HUDEP-2 (cell line): ENCODE measurements at regions not wholly inside any gene's neighbourhood (a gene's known extent, or its start where the extent isn't known, plus 50 kb on each side); places are given as distances from the start of the nearest gene placed in this dataset.
A peak's percentile ranks its signal among the peaks of the same experiment; 100 is the strongest.

Experiments used
- DNase-seq, 76 experiments: peaks; one replicate each; lab custom pipeline; 2025; ENCODE audit not compliant: unreplicated experiment in 76 of 76; lab: John Stamatoyannopoulos, UW

DNA sequence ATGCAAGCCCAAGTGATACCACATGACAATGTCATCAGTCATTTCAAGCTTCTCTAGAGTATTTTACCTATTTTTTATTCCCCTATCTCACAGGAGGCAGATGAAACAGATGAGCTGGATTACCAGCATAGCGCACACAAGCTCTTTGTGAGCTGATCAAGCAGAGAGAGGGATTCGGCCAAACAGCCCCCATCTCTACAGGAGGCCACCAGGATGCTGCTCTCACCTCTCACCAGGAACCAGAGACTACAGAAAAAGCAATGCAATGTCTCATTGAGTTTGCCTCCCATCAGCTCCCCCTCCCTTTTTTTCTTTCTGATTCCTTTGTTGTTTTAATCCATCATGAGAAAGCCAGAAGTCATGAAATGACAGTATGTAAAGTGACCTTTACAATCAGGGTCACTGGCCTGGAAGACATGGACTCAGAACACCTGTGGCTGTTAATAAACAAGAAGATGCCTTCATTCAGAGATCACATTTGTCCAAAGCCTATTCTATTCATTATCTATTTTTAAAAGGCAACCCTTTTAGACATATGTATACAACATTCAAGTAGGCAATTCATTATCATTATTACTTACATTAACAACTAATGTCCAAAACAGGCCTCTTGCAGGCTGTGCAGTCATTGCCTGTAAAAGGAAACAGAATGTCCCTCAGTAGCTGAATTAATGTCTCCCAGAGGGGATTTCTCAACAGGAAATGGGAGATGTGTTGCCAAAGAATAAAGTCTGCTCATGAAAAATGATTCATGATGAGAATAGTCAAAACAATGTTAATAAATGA lies 656.6 kb downstream of the TBC1D4 start:
- no peak for DNase-seq

DNA sequence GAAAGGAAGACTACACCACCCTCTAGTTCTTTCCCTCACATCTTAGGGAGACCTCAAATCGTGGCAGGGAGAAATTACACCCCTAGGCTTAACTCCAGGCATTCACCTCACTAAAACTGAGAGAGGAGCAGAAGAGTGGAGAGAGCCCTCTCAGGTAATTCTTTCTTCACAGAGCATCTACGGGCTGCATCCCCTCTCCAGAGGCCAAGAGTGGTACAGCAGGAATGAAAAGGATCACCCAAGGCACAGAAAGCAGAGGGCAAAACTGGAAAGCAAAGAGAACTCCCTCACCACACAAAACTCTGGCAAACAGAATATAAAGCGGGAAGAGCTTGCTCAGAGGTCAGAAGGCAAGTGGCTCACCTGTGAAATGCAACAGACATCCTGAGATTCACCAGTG lies 661.2 kb downstream of the TBC1D4 start:
- no peak for DNase-seq

DNA sequence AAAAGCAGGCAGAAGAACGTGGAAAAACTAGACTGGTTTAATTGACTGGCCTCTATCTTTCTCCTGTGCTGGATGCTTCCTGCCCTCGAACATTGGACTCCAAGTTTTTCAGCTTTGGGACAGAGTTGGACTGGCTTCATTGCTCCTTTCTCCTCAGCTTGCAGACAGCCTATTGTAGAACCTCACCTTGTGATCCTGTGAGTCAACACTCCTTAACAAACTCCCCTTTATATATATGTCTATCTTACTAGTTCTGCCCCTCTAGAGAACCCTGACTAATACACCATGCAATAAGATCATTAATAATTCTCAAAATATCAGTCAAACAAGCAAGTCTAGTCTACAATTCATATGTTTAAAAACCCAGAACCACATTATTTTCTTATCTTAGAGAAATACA lies 662.4 kb downstream of the TBC1D4 start:
- no peak for DNase-seq

DNA sequence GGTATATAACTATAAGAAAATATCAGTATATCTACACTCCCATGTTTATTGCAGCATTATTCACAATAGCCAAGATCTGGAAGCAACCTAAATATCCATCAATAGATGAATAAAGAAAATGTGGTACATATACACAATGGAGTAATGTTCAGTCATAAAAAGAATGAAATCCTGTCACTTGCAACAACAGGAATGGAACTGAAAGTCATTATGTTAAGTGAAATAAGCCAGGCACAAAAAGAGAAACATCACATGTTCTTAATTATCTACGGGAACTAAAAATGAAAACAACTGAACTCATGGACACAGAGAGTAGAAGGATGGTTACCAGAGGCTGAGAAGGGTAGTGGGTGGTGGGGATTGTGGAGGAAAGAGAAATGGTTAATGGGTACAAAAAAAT lies 665.2 kb downstream of the TBC1D4 start:
- no peak for DNase-seq

DNA sequence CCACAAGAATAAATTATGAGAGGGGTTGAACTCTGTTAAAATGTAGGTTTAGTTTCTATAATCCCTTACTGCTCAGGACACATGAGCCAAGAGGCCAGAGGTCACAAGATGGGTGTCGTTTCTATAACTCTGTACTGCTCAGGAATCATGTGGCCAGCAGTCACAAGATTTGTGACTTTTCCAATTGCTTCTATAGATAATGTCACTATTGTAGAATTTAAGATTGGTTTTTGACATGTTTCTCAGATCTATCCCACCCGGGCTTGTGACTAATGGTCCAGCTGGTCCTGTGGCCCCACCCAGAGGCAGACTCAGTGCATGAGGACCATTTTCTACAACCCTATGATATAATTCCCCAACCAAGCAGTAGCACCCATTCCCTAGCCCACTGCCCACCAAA lies 662.0 kb upstream of the KLF12 start:
- no peak for DNase-seq

DNA sequence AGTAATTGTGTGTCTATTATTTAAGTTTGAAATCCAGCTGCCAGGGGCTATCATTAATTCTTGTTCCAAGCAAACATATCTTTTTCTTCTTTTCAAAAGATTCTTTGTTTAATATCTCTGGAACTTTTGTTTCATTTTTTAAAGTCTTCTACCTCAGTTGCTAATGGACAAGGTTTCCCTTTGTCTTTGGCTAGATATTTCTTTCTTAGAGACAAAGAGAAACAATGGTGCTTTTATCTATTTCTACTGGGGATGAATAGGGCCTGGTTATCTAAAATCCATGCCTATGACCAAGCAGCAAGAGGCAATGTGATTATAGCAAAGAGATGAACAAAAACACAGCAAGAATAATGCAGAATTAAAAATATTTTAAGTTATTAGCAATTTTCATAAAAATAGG lies 661.3 kb upstream of the KLF12 start:
- DNase-seq, result no peak

DNA sequence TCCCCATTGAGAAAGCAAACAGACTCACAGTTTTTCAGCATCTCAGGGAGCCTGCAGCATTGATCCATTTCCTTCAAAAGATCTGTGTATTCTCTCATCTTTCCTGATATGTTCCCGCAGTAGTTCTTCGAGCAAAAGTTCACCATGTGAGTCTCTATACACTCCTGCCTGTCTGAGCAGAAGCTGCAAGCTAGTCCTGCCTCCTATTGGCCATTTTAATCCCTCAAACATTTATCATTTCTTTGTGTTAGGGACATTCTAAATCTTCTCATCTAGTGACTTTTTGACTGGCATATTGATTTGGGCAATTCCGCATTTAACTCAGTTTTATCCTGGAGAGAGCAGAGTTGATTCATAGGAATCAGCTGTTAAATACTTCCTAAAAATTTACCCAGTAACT lies 660.4 kb upstream of the KLF12 start:
- DNase-seq, result no peak

DNA sequence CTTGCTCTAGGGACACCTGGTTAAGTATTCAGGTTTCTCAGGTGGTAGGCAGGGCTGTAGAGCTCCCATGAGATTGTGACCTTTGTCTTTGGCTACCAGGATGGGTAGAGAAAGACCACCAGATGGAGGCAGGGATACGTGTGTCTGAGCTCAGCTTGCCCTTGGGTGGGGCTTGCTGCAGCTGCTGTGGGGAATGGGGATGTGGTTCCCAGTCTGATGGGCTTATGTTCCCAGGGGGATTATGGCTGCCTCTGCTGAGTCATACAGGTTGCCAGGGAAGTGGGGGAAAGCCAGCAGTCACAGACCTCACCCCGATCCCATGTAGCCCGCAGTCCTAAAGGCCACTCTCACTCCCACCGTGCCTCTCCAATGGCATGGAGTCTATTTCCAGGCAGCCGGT lies 659.9 kb upstream of the KLF12 start:
- no peak for DNase-seq

DNA sequence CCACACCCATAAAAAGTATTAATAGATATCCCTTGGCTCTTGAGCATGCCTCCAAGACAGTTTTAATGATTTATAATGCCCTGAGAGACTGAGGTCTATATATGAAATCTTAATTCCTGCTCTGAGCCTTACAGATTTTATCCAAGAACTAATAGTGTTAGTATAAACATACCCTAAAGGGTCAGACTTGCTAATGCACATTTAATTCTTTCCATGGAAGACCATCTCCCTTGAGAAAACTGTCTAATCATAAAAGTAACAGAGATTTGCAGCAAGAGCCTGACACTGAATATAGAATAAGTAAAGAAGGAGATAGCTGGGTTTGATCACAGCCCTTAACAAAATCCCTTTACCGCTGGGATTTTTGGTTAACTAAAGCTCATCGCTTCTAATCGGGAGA lies 650.8 kb upstream of the KLF12 start:
- DNase-seq, result no peak

DNA sequence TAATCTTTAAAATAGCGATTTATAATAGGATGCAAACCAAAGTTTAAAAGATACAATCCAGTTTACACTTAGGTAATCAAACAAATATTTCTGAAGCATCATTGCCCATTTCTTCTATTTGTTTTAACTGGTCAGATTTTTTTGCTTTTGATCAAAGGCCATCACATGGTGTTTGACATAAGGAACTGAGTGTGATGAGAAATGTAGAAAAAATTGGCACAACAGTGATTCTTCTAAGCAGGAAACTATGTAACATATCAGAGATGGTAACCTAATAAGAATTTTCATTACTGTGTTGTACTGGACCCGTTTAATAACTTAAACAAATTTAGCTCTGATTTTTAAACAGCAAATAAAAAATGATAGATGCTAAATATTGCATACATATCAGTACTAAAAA lies 644.7 kb upstream of the KLF12 start:
- DNase-seq, result no peak

DNA sequence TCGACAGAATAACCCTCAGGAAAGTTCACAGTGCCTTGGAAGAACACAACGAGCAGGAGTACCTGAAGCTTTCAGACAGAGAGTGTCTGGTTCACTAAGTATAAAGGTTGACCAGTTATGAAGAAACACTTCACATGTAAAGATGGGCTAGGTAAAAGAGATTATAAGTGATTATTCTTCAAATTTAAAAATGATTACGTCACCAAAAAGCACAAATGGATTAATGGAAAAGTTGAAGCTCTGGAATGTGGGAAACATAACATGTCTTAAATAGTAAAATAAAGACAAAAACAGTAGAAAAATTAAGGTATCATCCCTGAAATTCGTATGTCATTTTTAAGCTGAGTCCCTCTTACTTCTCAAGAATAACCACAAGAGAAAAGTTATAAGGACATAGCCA lies 643.9 kb upstream of the KLF12 start:
- DNase-seq, result no peak

DNA sequence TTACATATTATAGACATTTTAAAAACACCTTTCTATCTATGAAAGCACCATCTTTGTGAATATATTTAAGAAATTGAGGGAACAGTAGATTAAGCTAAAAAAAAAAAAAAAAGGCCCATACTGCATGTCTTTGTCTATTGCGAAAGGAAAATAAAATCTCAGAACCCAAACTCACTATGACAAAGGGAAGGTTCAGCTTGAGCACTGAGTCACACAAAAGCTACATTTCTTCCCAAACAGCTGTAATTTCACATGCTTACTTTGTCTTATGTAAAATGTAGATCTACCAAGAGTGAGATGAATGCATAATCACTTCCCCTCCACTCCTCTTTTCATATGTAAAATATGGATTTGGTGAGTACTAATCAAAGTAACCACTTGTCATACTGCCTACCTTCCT lies 640.1 kb upstream of the KLF12 start:
- DNase-seq, result no peak

DNA sequence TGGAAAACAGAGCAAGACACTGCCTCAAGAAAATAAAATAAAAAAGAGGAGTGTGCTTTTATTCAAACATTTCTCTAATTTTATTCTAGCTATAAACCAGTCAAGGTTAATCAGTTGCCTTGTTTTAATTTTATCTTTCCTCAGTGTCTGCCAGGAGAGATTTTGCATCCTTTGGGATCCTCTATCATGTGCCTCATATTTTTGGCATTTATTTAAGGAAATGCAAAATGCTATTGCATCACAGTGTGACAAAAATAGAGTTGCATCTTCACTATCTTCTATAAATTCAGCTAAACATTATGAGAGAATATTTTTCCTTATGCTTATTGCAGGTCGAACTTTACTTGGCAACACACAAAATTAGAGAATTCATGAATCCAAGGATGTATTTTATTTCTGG lies 639.0 kb upstream of the KLF12 start:
- no peak for DNase-seq

DNA sequence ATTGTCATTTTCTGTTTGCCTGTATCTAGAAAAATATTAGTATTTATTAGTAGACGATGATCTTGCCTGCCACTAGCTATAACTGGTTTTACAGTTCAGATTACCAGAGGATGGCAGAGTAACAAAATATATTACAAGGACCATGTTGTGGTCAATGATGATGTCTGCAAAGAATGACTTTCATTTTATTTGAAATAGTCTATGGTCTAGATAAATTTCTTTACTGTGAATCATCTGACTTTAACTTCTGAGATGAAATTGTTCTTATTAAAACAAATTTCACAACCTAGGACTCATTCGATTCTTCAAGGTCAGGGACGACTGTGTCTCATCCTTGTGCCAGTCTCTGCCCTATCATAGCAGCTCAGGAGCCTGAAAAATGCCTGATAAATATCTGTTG lies 637.8 kb upstream of the KLF12 start:
- DNase-seq, result no peak

DNA sequence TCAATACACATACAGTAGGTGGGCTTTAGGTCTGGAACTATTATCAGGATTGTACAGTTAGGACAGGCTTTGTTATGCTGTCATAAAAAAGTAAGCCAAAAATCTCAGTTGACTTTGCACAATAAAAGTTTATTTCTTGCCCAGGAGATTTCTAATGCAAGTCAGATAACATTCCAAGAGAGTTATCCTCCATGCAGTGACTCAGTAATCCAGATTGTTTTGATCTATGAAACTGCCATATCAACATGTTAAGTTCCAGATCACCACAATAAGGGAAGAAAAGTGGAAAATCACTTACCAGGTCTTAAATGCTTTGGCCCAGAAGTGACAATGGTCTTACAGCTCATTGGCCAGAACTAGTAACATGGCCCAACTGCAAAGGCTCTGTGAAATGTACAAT lies 636.2 kb upstream of the KLF12 start:
- no peak for DNase-seq

DNA sequence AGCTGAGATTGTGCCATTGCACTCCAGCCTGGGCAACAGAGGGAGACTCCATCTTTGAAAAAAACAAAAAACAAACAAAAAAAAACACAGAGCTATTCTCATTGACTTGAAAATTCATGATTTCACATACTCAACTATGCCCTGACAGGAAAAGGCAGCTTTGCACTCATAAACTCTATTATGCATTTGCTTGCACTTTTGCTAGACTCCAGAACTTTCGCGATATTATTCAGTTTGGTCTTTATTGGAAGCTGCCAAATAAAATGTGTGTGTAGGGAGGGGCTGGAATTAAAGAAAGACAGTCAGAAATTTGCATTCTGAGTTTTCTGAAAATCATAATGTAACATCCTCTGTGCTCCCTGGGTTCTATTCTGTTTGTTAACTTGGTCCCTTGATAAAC lies 635.1 kb upstream of the KLF12 start:
- no peak for DNase-seq

DNA sequence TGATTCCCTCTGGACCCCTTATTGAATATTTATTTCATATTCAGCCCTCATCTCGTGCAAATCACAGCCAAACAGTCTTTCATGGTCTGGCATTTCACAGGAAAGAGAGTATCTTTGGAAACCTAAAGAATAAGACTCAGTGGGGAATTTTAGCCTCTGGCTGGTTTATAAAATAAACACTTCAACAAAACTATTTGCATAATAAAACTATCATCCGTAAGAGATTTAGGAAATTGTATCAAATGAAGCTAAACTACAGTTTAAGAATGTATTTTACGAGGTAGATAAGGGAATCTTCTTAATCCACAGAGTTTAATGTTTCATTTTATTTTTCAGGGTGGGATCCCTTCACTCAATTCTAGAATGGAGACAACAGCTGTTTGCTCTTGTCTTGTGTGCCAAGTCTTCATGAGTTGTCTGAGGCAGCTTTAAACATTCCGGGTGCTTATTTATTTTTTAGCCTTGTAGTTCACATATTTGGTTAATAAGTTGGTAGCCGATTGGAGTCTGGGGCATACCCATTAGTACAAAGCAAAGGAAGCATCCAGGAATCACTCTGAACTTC lies 634.4 kb upstream of the KLF12 start:
- no peak for DNase-seq

DNA sequence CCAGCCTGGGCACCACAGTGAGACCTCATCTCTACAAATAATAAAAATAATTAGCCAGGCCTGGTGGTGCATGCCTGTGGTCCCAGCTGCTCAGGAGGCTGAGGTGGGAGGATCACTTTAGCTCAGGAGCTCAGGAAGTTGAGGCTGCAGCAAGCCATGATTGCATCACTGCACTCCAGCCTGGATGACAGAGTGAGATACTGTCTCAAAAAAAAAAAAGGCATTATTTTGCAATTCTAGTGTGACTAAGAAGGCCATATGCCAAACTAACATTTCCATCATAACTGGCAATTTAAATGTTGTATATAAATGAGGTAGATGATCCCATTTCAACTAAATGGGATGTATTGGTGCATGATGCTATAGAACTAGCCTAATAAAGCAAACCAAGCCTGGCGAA lies 632.8 kb upstream of the KLF12 start:
- DNase-seq, result no peak

DNA sequence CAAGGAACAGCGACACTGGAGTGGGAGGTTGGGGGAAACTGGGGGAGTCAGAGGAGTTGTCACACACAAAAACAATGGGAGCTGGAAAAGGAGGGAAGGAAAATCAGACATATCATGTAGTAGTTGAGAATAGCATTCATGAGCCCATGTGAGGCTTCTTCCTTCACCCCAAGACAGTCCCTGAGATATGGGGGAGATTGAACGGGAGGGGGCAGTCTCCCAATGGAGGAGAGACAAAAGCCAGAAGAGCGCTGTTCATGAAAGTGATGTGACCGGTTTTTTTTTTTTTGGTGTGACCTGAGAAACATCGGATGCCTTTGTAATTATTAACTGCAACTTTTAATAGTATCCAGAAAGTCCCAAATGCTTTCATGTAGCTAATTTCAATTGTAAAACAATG lies 631.8 kb upstream of the KLF12 start:
- peak in 2 of 76 experiments; percentile 1 for DNase-seq

DNA sequence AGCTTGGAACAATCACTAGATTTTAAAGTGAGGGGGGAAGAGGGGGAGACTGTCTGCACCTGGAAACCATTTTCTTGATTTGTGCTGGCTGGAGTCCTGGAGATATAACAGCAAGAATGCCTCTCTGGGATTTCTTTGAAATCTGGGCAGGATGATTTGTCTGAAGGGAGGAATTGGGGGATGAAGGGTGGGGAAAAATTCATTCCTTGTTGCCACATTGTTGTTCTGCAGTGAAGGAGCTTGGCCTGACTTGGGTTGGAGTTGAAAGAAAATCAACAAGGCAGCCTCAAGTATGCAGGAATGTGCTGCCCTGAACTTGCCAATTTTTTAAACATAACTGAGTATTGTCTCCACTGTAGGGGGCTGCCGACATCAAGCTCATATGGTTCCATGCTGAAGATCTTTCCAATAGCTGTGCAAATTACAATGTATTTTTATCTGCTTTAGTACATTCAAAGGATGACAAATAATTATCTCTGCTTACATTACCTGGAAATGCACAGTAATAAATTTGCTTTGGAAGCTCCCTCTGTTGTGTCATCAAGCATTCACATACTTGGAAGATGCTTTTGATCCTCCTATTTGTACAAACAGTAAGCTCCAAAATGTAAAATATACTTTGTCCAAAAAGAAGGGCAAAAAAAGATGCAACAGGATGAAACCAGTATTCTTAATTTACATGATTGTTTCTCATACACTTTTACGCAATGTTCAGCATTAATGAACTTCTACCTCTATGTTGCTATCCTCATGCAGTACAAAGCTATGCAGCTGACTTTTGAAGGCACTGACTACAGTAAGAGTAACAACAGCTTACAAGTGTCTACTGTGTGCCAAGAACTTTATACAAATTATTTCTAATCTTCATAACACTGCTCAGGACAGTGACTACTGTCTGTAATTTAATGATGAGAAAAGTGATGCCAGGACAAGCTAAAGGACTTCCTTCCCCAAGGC lies 627.9 kb upstream of the KLF12 start:
- no peak for DNase-seq

DNA sequence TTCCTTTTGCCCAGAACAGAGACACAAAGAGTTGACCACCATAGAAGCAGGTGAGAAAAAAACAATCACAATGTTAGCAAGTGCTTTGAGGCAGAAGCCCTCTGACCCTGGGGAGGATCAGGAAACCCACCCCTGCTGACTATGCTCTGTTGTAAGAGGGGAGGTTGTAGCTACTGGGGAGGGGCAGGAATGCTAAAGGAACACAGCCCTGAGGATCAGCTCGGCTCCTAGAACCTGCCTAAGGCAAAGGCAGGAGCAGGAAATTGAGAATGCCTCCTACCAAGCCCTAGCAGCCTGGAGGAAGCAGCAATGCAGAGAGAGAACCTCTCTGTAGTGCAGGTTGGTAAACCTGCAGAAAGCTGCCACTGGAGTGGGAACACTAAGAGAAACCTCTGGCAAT lies 624.0 kb upstream of the KLF12 start:
- DNase-seq, result no peak

DNA sequence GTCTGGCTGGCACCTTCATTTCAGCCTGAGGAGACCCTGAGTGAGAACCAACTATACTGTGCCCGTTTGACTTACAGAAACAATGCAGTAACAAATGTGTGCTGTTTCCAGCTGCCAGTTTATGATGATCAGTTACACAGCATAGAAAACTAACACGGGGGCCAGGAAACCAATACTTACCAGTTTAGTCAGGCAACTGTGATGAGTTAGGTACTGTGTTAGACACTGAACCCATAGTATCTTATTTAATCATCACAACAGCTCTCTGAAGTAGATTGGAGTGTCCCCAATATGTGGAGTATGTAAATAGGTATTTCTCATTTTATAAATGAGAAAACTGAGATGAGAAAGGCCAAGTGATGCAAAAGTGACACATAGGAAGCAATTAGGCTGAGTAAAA lies 620.9 kb upstream of the KLF12 start:
- DNase-seq, result no peak
